ENCODE measurements at regions not wholly inside any gene's neighbourhood (a gene's known extent, or its start where the extent isn't known, plus 50 kb on each side); places are given as distances from the start of the nearest gene placed in this dataset.

- no peaks in the 10 kb centered on the region for H3K9me3 ChIP-seq
- peaks cover 19% of the 10 kb centered on the region for H3K4me1 ChIP-seq (ENCODE audit: low read depth)
- TF ChIP-seq CTCF (IDR thresholded peaks at IDR 0.05): no peak
- no peak overlapping the region for H3K4me3 ChIP-seq
- H3K36me3 ChIP-seq (ENCODE audit: low read depth): no peaks in the 10 kb centered on the region
- ATAC-seq: no peak
- DNase-seq: no peak
- intact Hi-C loops (cut with DNase I, micrococcal nuclease): loop anchor here in 1 of 2 donors (10.0 kb wide), 1 partner anchor 82 kb away; no protein-coding TSS in a partner anchor
These were observed 117.9 kb downstream of the RHOU start for GRCh38 chr1:228853191-228853590.

GRCh38 chr1:228853637-228854036 is 118.4 kb downstream of the RHOU start:
- DNase-seq (no peak), ATAC-seq (no peak)
- H3K4me1 ChIP-seq (ENCODE audit: low read depth): peaks cover 19% of the 10 kb centered on the region
- intact Hi-C loops (cut with DNase I, micrococcal nuclease): loop anchor here in 1 of 2 donors (10.0 kb wide), 1 partner anchor 81 kb away; no protein-coding TSS in a partner anchor
- H3K4me3 ChIP-seq: no peak overlapping the region
- TF ChIP-seq CTCF (IDR thresholded peaks at IDR 0.05): no peak
- no peaks in the 10 kb centered on the region for H3K9me3 ChIP-seq
- H3K36me3 ChIP-seq (ENCODE audit: low read depth): no peaks in the 10 kb centered on the region

- TF ChIP-seq CTCF (IDR thresholded peaks at IDR 0.05): no peak
- Histone ChIP-seq H3K36me3 (ENCODE audit: low read depth) (no peaks in the 10 kb centered on the region), H3K9me3 (no peaks in the 10 kb centered on the region), H3K4me1 (ENCODE audit: low read depth) (peaks cover 13% of the 10 kb centered on the region), H3K4me3 (no peak overlapping the region)
- no peak for ATAC-seq
- DNase-seq: no peak
- intact Hi-C loops (cut with DNase I, micrococcal nuclease): loop anchor here in 1 of 2 donors (10.0 kb wide), 1 partner anchor 80 kb away; no protein-coding TSS in a partner anchor
These were observed 119.6 kb downstream of the RHOU start for GRCh38 chr1:228854907-228855306.

- ATAC-seq: no peak
- no peak for DNase-seq
- Histone ChIP-seq H3K4me3 (no peak overlapping the region), H3K36me3 (ENCODE audit: low read depth) (no peaks in the 10 kb centered on the region), H3K9me3 (no peaks in the 10 kb centered on the region), H3K4me1 (ENCODE audit: low read depth) (peaks cover 4% of the 10 kb centered on the region)
- no peak for TF ChIP-seq CTCF (IDR thresholded peaks at IDR 0.05)
- intact Hi-C loops (cut with DNase I, micrococcal nuclease): loop anchor here in 1 of 2 donors (10.0 kb wide), 1 partner anchor 77 kb away; no protein-coding TSS in a partner anchor
These were observed 122.3 kb downstream of the RHOU start for GRCh38 chr1:228857611-228858010.

- Histone ChIP-seq H3K36me3 (ENCODE audit: low read depth) (no peaks in the 10 kb centered on the region), H3K9me3 (no peaks in the 10 kb centered on the region), H3K4me1 (ENCODE audit: low read depth) (peaks cover 4% of the 10 kb centered on the region), H3K4me3 (no peak overlapping the region)
- no peak for TF ChIP-seq CTCF (IDR thresholded peaks at IDR 0.05)
- intact Hi-C loops (cut with DNase I, micrococcal nuclease): no loop called here
- ATAC-seq: peak; percentile 93
- peak in 2 of 3 donors; percentile 56 to 73 for DNase-seq
These were observed 125.9 kb downstream of the RHOU start for GRCh38 chr1:228860911-228861831.

Data from mucosa of descending colon (tissue), 3 donors.